ENCODE measurements at regions not wholly inside any gene's neighbourhood (a gene's known extent, or its start where the extent isn't known, plus 50 kb on each side); places are given as distances from the start of the nearest gene placed in this dataset.

DNA sequence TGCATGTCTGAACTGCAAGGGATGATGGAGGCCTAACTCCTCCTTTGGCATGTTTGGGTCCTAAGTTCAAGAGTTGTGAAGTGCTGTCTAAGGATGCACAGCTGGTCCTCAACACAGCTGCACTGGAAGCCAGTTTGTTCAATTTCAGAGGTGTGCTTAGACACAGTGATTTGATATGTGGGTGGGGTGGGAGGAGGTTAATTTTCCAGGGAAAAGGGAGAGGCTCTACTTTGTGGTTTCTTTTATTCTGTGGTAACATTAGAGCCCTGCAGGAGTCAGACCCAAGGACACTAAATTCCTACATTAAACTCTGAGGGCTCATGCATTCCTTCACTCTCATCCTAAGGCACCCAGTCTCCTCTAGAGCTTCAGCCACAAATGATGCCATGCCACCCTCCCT is 188.4 kb upstream of the MAST4 start:
- H4K20me1 ChIP-seq (ENCODE audit: control insufficient read depth, insufficient read depth, low read depth, low read length): no peaks in the 10 kb centered on the region
- no peak overlapping the region for H3K4me3 ChIP-seq (ENCODE audit: low read length)
- no peak overlapping the region for H3K4me2 ChIP-seq (ENCODE audit: low read length)
- no peaks in the 10 kb centered on the region for H3K36me3 ChIP-seq (ENCODE audit: control insufficient read depth, low read length)
- H3K27me3 ChIP-seq (ENCODE audit: control insufficient read depth, low read length): no peaks in the 10 kb centered on the region
- H3K27ac ChIP-seq (ENCODE audit: low read depth, low read length): no peak overlapping the region
- no peaks in the 10 kb centered on the region for H3K9me2 ChIP-seq (replicated peaks; ENCODE audit: control insufficient read depth, low read length)
- TF ChIP-seq, protein P1, sequence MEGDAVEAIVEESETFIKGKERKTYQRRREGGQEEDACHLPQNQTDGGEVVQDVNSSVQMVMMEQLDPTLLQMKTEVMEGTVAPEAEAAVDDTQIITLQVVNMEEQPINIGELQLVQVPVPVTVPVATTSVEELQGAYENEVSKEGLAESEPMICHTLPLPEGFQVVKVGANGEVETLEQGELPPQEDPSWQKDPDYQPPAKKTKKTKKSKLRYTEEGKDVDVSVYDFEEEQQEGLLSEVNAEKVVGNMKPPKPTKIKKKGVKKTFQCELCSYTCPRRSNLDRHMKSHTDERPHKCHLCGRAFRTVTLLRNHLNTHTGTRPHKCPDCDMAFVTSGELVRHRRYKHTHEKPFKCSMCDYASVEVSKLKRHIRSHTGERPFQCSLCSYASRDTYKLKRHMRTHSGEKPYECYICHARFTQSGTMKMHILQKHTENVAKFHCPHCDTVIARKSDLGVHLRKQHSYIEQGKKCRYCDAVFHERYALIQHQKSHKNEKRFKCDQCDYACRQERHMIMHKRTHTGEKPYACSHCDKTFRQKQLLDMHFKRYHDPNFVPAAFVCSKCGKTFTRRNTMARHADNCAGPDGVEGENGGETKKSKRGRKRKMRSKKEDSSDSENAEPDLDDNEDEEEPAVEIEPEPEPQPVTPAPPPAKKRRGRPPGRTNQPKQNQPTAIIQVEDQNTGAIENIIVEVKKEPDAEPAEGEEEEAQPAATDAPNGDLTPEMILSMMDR (IDR thresholded peaks at IDR 0.05; ENCODE audit: low read depth, low read length, poor library complexity, severe bottlenecking): no peak
- TF ChIP-seq EZH2phosphoT487 (IDR thresholded peaks at IDR 0.05; ENCODE audit: borderline replicate concordance, low read length): no peak
- H3K4me1 ChIP-seq (ENCODE audit: control insufficient read depth, low read length): no peaks in the 10 kb centered on the region
- H3F3A ChIP-seq (ENCODE audit: control insufficient read depth, insufficient read depth): no peaks in the 10 kb centered on the region
- H3K9me3 ChIP-seq (ENCODE audit: control insufficient read depth, insufficient read depth, low read length): no peaks in the 10 kb centered on the region
- no peaks in the 10 kb centered on the region for H3K79me2 ChIP-seq (ENCODE audit: control insufficient read depth, low read length)

DNA sequence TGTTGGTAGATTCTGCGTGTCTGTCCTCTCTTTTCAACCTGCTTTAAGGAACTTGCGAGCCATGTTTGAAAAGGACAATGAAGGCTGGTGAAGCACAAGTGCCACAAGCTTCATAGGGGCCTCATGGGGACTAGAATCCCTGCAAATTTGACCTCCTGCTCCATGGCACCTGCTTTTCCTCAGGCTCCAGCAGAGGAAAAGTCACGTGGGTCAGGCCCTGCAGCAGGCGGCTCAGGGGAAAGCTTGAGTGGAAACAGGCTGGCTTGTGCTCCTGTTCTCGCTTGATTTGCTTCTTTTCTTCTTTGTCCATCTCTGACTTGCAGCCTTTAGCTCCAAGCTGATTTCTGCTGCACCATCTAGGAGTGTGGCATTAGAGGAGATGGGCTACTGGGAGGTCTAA is 187.6 kb upstream of the MAST4 start:
- H3K9me3 ChIP-seq (ENCODE audit: control insufficient read depth, insufficient read depth, low read length): no peaks in the 10 kb centered on the region
- TF ChIP-seq, protein P1 (IDR thresholded peaks at IDR 0.05; ENCODE audit: low read depth, low read length, poor library complexity, severe bottlenecking): no peak
- no peak for TF ChIP-seq EZH2phosphoT487 (IDR thresholded peaks at IDR 0.05; ENCODE audit: borderline replicate concordance, low read length)

DNA sequence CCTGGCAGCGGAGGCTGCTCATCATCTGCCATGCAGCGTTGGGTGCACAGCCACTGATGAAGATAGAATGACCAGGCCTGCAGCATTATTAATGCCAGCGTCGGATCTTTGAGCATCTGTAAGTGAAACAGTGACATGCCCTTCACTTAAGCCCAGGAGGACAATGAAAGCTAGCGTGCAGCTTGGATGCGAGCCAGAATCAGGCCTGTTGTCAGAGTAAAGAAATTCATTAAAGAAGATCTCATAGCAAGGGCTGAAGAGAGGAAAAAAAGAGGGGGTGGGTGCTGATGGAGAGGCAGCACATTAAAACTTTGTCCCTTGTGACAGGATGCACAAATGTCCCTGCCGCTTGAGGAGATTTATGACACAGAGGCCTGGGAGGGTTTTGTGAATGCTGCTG is 186.1 kb upstream of the MAST4 start:
- no peaks in the 10 kb centered on the region for H3K27me3 ChIP-seq (ENCODE audit: control insufficient read depth, low read length)
- TF ChIP-seq, protein P1 (IDR thresholded peaks at IDR 0.05; ENCODE audit: low read depth, low read length, poor library complexity, severe bottlenecking): no peak
- TF ChIP-seq EZH2phosphoT487 (IDR thresholded peaks at IDR 0.05; ENCODE audit: borderline replicate concordance, low read length): no peak
- H3F3A ChIP-seq (ENCODE audit: control insufficient read depth, insufficient read depth): no peaks in the 10 kb centered on the region
- no peaks in the 10 kb centered on the region for H3K4me1 ChIP-seq (ENCODE audit: control insufficient read depth, low read length)
- H3K36me3 ChIP-seq (ENCODE audit: control insufficient read depth, low read length): no peaks in the 10 kb centered on the region
- H3K9me3 ChIP-seq (ENCODE audit: control insufficient read depth, insufficient read depth, low read length): no peaks in the 10 kb centered on the region
- no peak overlapping the region for H3K4me3 ChIP-seq (ENCODE audit: low read length)
- H3K4me2 ChIP-seq (ENCODE audit: low read length): no peak overlapping the region
- no peaks in the 10 kb centered on the region for H3K79me2 ChIP-seq (ENCODE audit: control insufficient read depth, low read length)
- no peak overlapping the region for H3K27ac ChIP-seq (ENCODE audit: low read depth, low read length)
- no peaks in the 10 kb centered on the region for H3K9me2 ChIP-seq (replicated peaks; ENCODE audit: control insufficient read depth, low read length)
- H4K20me1 ChIP-seq (ENCODE audit: control insufficient read depth, insufficient read depth, low read depth, low read length): no peaks in the 10 kb centered on the region

More for the DNA sequence above, 187.6 kb upstream of the MAST4 start:
- Histone ChIP-seq H3K27ac (ENCODE audit: low read depth, low read length) (no peak overlapping the region), H3K4me2 (ENCODE audit: low read length) (no peak overlapping the region), H3K79me2 (ENCODE audit: control insufficient read depth, low read length) (no peaks in the 10 kb centered on the region), H3K27me3 (ENCODE audit: control insufficient read depth, low read length) (no peaks in the 10 kb centered on the region), H3K36me3 (ENCODE audit: control insufficient read depth, low read length) (no peaks in the 10 kb centered on the region), H3K4me3 (ENCODE audit: low read length) (no peak overlapping the region), H3F3A (ENCODE audit: control insufficient read depth, insufficient read depth) (no peaks in the 10 kb centered on the region), H4K20me1 (ENCODE audit: control insufficient read depth, insufficient read depth, low read depth, low read length) (no peaks in the 10 kb centered on the region), H3K9me2 (replicated peaks; ENCODE audit: control insufficient read depth, low read length) (no peaks in the 10 kb centered on the region), H3K4me1 (ENCODE audit: control insufficient read depth, low read length) (no peaks in the 10 kb centered on the region)

DNA sequence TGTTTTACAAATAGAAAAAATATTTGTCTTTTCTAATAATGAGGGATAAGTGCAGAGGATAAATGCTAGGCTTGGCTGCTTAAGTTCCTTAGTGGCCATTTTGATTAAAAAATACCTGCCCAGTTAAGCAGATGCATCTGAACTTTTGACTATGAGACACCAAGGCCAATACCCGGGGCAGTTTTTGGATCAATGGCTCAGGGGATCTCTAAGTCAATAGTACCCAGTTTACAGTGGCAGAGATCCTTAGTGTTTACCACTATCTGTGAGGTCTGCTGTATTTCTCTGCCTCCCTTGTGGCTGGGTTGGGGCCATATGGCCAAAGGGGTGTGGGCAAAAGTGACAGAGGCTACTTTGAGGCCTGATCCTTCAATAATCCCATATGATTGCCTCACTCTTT is 184.5 kb upstream of the MAST4 start:
- no peaks in the 10 kb centered on the region for H3F3A ChIP-seq (ENCODE audit: control insufficient read depth, insufficient read depth)
- H3K79me2 ChIP-seq (ENCODE audit: control insufficient read depth, low read length): no peaks in the 10 kb centered on the region
- no peaks in the 10 kb centered on the region for H3K36me3 ChIP-seq (ENCODE audit: control insufficient read depth, low read length)
- H3K27me3 ChIP-seq (ENCODE audit: control insufficient read depth, low read length): no peaks in the 10 kb centered on the region
- H3K4me1 ChIP-seq (ENCODE audit: control insufficient read depth, low read length): peaks cover under 1% of the 10 kb centered on the region; the same call in 1 of the 2 replicates
- H3K9me2 ChIP-seq (replicated peaks; ENCODE audit: control insufficient read depth, low read length): no peaks in the 10 kb centered on the region
- no peaks in the 10 kb centered on the region for H3K9me3 ChIP-seq (ENCODE audit: control insufficient read depth, insufficient read depth, low read length)
- H3K27ac ChIP-seq (ENCODE audit: low read depth, low read length): no peak overlapping the region
- TF ChIP-seq EZH2phosphoT487 (IDR thresholded peaks at IDR 0.05; ENCODE audit: borderline replicate concordance, low read length): no peak
- TF ChIP-seq, protein P1 (IDR thresholded peaks at IDR 0.05; ENCODE audit: low read depth, low read length, poor library complexity, severe bottlenecking): no peak
- H3K4me2 ChIP-seq (ENCODE audit: low read length): no peak overlapping the region
- no peaks in the 10 kb centered on the region for H4K20me1 ChIP-seq (ENCODE audit: control insufficient read depth, insufficient read depth, low read depth, low read length)
- no peak overlapping the region for H3K4me3 ChIP-seq (ENCODE audit: low read length)

Data from DOHH2 (cell line).